Left renal cortex interstitium (tissue), 4 donors: ENCODE measurements at regions not wholly inside any gene's neighbourhood (a gene's known extent, or its start where the extent isn't known, plus 50 kb on each side); places are given as distances from the start of the nearest gene placed in this dataset.
"Not testable (repeated sequence)": the region's sequence is repeated elsewhere in the genome, so short reads cannot be mapped to it uniquely, and the experiment has no call there.

ENCODE experiments used
- DNase-seq, 4 donors: peaks; one replicate each; pipeline ENCODE4 v3.0.0-alpha.2; 2013; ENCODE audit warnings: low read depth in 4 of 4, low spot score in 2 of 4, missing footprints in 1 of 4

GRCh38 chr2:4963106-4963505 lies 729.1 kb upstream of the SOX11 start:
- no peak for DNase-seq

- no peak for DNase-seq
Measured at GRCh38 chr2:4964001-4964540, 728.1 kb upstream of the SOX11 start.

DNA sequence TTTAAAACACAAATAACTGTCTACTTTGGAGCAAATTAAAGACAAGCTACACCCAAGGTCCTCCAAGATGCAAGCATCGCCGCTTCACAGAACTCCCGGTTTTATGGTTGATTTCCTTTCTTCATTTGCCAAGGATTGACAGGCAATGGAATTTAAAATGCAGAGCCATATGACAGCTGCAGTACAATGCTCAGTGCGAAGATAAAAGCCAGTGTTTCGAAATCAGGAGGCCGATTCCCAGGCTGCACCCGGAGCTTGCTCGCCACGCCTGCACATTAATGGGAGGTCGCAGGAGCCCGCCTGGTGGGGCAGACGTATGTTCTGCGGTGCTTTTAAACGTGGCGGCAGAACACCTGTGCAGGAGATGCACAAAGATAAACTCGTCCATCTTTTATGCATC lies 727.6 kb upstream of the SOX11 start:
- no peak for DNase-seq

GRCh38 chr2:4965556-4966320 lies 726.4 kb upstream of the SOX11 start:
- DNase-seq = no peak

- no peak for DNase-seq
Measured at GRCh38 chr2:4967206-4967605, 725.0 kb upstream of the SOX11 start.

GRCh38 chr2:4972472-4972871 lies 719.7 kb upstream of the SOX11 start:
- no peak for DNase-seq

DNA sequence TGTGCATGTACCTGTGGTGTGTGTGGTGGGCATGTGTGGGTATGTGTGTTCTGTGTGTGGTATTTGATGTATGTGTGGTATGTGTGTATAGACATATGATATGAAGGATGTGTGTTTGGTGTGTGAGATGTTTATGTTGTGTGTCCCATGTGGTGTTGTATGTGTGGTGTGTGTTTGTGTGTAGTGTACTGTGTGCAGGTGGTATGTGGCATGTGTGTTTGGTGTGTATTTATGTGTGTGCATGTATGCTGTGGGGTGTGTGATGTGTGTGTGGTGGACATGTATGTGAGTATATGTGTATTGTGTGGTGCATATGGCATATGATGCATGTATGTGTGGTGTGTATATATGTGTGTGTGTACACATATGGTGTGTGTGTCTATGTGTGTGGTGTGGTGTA lies 718.8 kb upstream of the SOX11 start:
- no peak for DNase-seq

- no peak for DNase-seq
Measured at GRCh38 chr2:4973973-4974372, 718.2 kb upstream of the SOX11 start.

DNA sequence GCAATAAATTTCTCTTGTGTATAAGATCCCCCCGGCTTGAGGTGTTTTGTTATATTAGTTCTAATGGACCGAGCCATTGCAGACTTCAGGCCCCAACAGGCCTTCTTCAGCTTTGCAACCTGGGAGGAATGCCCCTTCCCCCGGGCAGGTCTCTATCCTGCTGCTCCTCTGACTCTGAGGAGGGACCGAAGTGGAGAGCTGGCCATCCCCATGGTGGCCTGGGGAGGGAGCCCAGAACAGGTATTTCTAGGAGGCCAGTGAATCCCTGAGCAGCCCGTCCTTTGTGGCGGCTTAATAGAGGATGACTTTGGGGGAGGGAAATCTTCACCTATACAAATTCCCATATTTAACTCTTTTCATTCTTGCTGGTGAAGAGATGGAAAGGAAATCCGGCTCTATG lies 715.8 kb upstream of the SOX11 start:
- no peak for DNase-seq

GRCh38 chr2:4979111-4979510 lies 713.1 kb upstream of the SOX11 start:
- peak in 1 of 4 donors; percentile 29 for DNase-seq

GRCh38 chr2:4980995-4981394 lies 711.2 kb upstream of the SOX11 start:
- DNase-seq = no peak

DNA sequence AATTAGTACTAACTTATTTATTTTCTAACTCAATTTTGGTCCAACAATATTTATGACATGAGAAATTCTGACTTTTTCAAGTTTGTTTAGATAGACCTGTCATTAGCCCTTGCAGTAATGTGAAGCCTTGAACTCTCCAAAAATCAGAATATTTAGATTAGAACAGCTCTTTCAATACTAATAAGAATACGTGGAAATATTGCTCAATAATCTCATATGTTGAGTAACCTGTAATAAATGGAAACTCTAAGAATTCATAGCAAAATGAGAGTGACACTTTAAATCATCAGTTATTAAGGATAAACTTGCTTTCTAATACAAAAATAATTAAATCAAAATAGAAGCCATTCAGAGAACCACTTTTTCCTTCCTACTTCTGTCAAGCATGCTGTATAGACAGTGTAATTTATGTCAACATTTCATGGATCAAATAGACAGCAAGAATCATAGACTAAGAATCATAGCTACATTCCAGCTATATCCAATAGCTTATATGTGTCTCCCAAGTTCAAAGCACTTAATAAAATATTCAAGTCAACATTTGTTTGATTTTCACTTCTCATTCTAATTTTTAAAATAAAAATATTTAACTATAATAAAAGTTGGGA lies 710.3 kb upstream of the SOX11 start:
- DNase-seq = no peak

- not testable (repeated sequence) for DNase-seq
Measured at GRCh38 chr2:4988444-4988843, 703.7 kb upstream of the SOX11 start.

- no peak for DNase-seq
Measured at GRCh38 chr2:4992226-4992625, 700.0 kb upstream of the SOX11 start.

GRCh38 chr2:4995466-4995865 lies 696.7 kb upstream of the SOX11 start:
- no peak for DNase-seq

DNA sequence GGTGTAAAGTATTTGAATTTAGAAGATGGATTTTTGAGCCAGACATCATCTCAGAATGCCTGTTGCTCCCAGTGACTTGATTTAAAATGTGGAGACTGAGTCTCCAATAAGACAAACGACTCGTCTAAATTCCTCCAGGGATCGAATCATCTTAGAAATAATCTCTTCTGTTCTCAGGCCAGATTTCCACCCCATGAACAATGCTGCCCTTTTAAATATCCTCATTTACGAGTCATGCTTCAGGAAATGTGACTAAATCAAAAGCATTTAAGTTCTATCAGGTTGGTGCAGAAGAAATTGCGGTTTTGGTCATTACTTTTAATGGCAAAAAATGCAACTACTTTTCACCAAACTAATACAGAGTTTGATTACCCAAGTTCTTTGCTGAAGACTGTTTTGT lies 684.6 kb upstream of the SOX11 start:
- DNase-seq = no peak

- no peak for DNase-seq
Measured at GRCh38 chr2:5019324-5019723, 672.9 kb upstream of the SOX11 start.

GRCh38 chr2:5020116-5020875 lies 671.9 kb upstream of the SOX11 start:
- no peak for DNase-seq

DNA sequence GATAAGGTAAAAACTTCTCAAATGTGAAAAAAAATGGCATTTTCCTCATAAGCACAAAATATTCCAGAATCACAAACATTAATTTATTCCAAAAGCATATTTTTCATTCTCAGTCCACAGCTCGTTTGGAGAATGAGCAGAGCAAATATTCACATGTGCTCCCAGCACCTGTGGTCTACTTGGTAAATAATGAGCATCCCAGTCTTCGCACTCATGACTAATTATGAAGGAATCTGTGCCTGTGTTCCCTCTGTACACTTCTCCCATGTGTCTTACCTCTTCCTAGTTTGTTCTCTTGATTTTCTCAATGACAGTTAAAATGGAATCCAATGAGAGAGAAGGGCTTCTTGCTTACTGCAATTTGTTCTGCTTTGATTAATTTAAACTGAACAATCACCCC lies 671.0 kb upstream of the SOX11 start:
- DNase-seq = no peak

- DNase-seq = no peak
Measured at GRCh38 chr2:5022061-5022460, 670.1 kb upstream of the SOX11 start.
